Endodermal cell (in vitro differentiated cells): ENCODE measurements at regions not wholly inside any gene's neighbourhood (a gene's known extent, or its start where the extent isn't known, plus 50 kb on each side); places are given as distances from the start of the nearest gene placed in this dataset.
"Not testable (repeated sequence)": the region's sequence is repeated elsewhere in the genome, so short reads cannot be mapped to it uniquely, and the experiment has no call there.

ENCODE experiments used
- DNase-seq: peaks from one replicate; pipeline ENCODE4 v3.0.0-alpha.2; 2017
- H3K27ac ChIP-seq: 2 replicates; pipeline ENCODE4 v1.5.1; 2013; ENCODE audit warnings: mild to moderate bottlenecking, low read depth, low read length, moderate library complexity
- H3K27me3 ChIP-seq: 2 replicates; pipeline ENCODE4 v1.6.1; 2013; ENCODE audit warnings: mild to moderate bottlenecking, low read length, moderate library complexity; ENCODE audit not compliant: insufficient read depth, control insufficient read depth, poor library complexity, severe bottlenecking
- H3K36me3 ChIP-seq: 2 replicates; pipeline ENCODE4 v1.7.0; 2013; ENCODE audit warnings: mild to moderate bottlenecking, low read length, moderate library complexity; ENCODE audit not compliant: control insufficient read depth, insufficient read depth
- H3K4me1 ChIP-seq: one replicate; pipeline ENCODE4 v1.7.0; 2013; ENCODE audit warnings: low read length; ENCODE audit not compliant: control insufficient read depth, insufficient read depth
- H3K4me3 ChIP-seq: 2 replicates; pipeline ENCODE4 v1.5.1; 2013; ENCODE audit warnings: mild to moderate bottlenecking, low read length, moderate library complexity
- H3K9ac ChIP-seq: 2 replicates; pipeline ENCODE4 v1.6.1; 2013; ENCODE audit warnings: mild to moderate bottlenecking, low read length, moderate library complexity; ENCODE audit not compliant: poor library complexity, severe bottlenecking; ENCODE audit errors: extremely low read depth
- H3K9me3 ChIP-seq: 2 replicates; pipeline ENCODE4 v1.6.1; 2013; ENCODE audit warnings: mild to moderate bottlenecking, low read length, moderate library complexity; ENCODE audit not compliant: control insufficient read depth
- H3K27ac Mint-ChIP-seq: 2 replicates; pipeline ENCODE4 v1.8.0; 2020; ENCODE audit warnings: mixed read lengths
- H3K27me3 Mint-ChIP-seq: 2 replicates; pipeline ENCODE4 v1.8.0; 2021; ENCODE audit warnings: mild to moderate bottlenecking, mixed read lengths; ENCODE audit not compliant: insufficient read depth
- H3K36me3 Mint-ChIP-seq: 2 replicates; pipeline ENCODE4 v1.8.0; 2020; ENCODE audit warnings: low read depth, mixed read lengths
- H3K4me1 Mint-ChIP-seq: 2 replicates; pipeline ENCODE4 v1.8.0; 2020; ENCODE audit warnings: mixed read lengths
- H3K4me3 Mint-ChIP-seq: 2 replicates; pipeline ENCODE4 v1.8.0; 2020; ENCODE audit warnings: mild to moderate bottlenecking, moderate library complexity, mixed read lengths
- H3K9me3 Mint-ChIP-seq: 2 replicates; pipeline ENCODE4 v1.8.0; 2020; ENCODE audit warnings: mild to moderate bottlenecking, mixed read lengths
- CTCF ChIP-seq: fragments of 200-600 bp; sonication (generic); conservative IDR thresholded peaks from 2 replicates; pipeline ENCODE4 v1.5.0; 2021; ENCODE audit warnings: antibody characterized with exemption, mild to moderate bottlenecking
- WGBS, 2 experiments: methylation state at CpG; one replicate each; pipeline versions ENCODE4 v1.1.5 to v1.1.7; 2013; ENCODE audit warnings: missing lambda C conversion rate in 2 of 2, mixed read lengths in 1 of 2; ENCODE audit not compliant: insufficient coverage in 1 of 2, insufficient read length in 1 of 2; 5-methylcytosine and 5-hydroxymethylcytosine counted together

- no peak for TF ChIP-seq CTCF
- H3K9me3 Mint-ChIP-seq = no peaks in the 10 kb centered on the region
- no peak overlapping the region for H3K4me3 Mint-ChIP-seq
- H3K27ac Mint-ChIP-seq = no peak overlapping the region
- Histone ChIP-seq H3K9ac (no peak overlapping the region), H3K4me3 (no peak overlapping the region), H3K27me3 (no peaks in the 10 kb centered on the region), H3K36me3 (no peaks in the 10 kb centered on the region), H3K27ac (no peak overlapping the region), H3K4me1 (no peaks in the 10 kb centered on the region), H3K9me3 (no peaks in the 10 kb centered on the region)
- no peak for DNase-seq
- WGBS, 2 experiments = 80 to 89% methylated on average over 2 to 3 of the region's 3 CpGs
- no peaks in the 10 kb centered on the region for H3K36me3 Mint-ChIP-seq
- no peaks in the 10 kb centered on the region for H3K27me3 Mint-ChIP-seq
- H3K4me1 Mint-ChIP-seq = no peaks in the 10 kb centered on the region
Observed at GRCh38 chr11:60609632-60610031, 89.8 kb upstream of the MS4A8 start.

- no peak for DNase-seq
- Mint-ChIP-seq H3K36me3 (no peaks in the 10 kb centered on the region), H3K4me3 (no peak overlapping the region), H3K4me1 (no peaks in the 10 kb centered on the region), H3K27me3 (no peaks in the 10 kb centered on the region), H3K27ac (no peak overlapping the region), H3K9me3 (no peaks in the 10 kb centered on the region)
- no peaks in the 10 kb centered on the region for H3K27me3 ChIP-seq
- TF ChIP-seq CTCF = no peak
- 79 to 100% methylated on average over 1 of the region's 1 CpG for WGBS, 2 experiments
- H3K4me1 ChIP-seq = no peaks in the 10 kb centered on the region
- no peak overlapping the region for H3K4me3 ChIP-seq
- H3K27ac ChIP-seq = no peak overlapping the region
- H3K36me3 ChIP-seq = no peaks in the 10 kb centered on the region
- no peaks in the 10 kb centered on the region for H3K9me3 ChIP-seq
- no peak overlapping the region for H3K9ac ChIP-seq
Observed at GRCh38 chr11:60610702-60611101, 88.7 kb upstream of the MS4A8 start.

DNA sequence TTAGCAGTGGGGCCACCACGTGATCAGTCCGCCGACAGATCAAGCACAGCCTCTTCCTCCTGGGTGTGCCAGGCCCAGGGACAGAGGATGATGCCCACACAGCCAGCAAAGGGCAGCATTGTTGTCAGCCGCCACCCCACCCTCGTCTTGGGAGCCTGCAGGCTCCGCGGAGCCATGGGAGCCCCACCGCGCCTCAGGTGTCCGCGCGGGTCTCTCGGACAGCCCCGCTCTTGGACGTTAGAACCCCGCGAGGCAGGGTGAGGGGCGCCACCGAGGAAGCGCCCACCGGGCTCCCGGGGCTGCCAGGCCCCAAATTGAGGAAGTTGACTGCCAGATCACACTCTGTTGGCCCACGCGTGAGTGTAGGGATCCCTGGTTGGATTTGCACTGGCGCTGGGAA, 83.9 kb upstream of the MS4A8 start:
- Mint-ChIP-seq H3K4me1 (no peaks in the 10 kb centered on the region), H3K4me3 (no peak overlapping the region), H3K36me3 (no peaks in the 10 kb centered on the region), H3K9me3 (peaks cover 1% of the 10 kb centered on the region), H3K27ac (no peak overlapping the region), H3K27me3 (no peaks in the 10 kb centered on the region)
- no peak for TF ChIP-seq CTCF
- H3K36me3 ChIP-seq = no peaks in the 10 kb centered on the region
- no peak overlapping the region for H3K27ac ChIP-seq
- no peak for DNase-seq
- H3K27me3 ChIP-seq = no peaks in the 10 kb centered on the region
- no peaks in the 10 kb centered on the region for H3K9me3 ChIP-seq
- H3K4me3 ChIP-seq = no peak overlapping the region
- 93% methylated on average over 17 to 25 of the region's 25 CpGs for WGBS, 2 experiments
- H3K9ac ChIP-seq = no peak overlapping the region
- H3K4me1 ChIP-seq = no peaks in the 10 kb centered on the region

- not testable (repeated sequence) for H3K4me3 Mint-ChIP-seq, H3K27me3 Mint-ChIP-seq, H3K9me3 ChIP-seq, H3K36me3 ChIP-seq, H3K27me3 ChIP-seq, DNase-seq, H3K36me3 Mint-ChIP-seq, H3K27ac ChIP-seq, H3K4me3 ChIP-seq, H3K4me1 Mint-ChIP-seq, H3K4me1 ChIP-seq, H3K27ac Mint-ChIP-seq, H3K9ac ChIP-seq
- WGBS, 2 experiments = 98 to 100% methylated on average over 4 to 22 of the region's 30 CpGs
- peaks cover 23% of the 10 kb centered on the region for H3K9me3 Mint-ChIP-seq
Observed at GRCh38 chr11:60621940-60622339, 77.5 kb upstream of the MS4A8 start.

DNA sequence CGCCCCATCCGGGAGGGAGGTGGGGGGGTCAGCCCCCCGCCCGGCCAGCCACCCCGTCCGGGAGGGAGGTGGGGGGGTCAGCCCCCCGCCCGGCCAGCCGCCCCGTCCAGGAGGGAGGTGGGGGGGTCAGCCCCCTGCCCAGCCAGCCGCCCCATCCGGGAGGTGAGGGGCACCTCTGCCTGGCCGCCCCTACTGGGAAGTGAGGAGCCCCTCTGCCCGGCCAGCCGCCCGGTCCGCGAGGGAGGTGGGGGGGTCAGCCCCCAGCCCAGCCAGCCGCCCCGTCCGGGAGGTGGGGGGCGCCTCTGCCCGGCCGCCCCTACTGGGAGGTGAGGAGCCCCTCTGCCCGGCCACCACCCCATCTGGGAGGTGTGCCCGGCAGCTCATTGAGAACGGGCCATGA, 76.6 kb upstream of the MS4A8 start:
- peaks cover 23% of the 10 kb centered on the region for H3K9me3 Mint-ChIP-seq
- not testable (repeated sequence) for H3K4me1 Mint-ChIP-seq, H3K36me3 ChIP-seq, H3K36me3 Mint-ChIP-seq, H3K27me3 ChIP-seq, H3K27ac ChIP-seq, H3K9ac ChIP-seq, H3K4me3 Mint-ChIP-seq, H3K27ac Mint-ChIP-seq, H3K27me3 Mint-ChIP-seq, H3K4me1 ChIP-seq, H3K4me3 ChIP-seq, DNase-seq, H3K9me3 ChIP-seq
- 97% methylated on average over 16 of the region's 27 CpGs; no CpG with 5 or more reads in 1 of the 2 experiments for WGBS, 2 experiments
